ENCODE measurements at regions not wholly inside any gene's neighbourhood (a gene's known extent, or its start where the extent isn't known, plus 50 kb on each side); places are given as distances from the start of the nearest gene placed in this dataset.

DNA sequence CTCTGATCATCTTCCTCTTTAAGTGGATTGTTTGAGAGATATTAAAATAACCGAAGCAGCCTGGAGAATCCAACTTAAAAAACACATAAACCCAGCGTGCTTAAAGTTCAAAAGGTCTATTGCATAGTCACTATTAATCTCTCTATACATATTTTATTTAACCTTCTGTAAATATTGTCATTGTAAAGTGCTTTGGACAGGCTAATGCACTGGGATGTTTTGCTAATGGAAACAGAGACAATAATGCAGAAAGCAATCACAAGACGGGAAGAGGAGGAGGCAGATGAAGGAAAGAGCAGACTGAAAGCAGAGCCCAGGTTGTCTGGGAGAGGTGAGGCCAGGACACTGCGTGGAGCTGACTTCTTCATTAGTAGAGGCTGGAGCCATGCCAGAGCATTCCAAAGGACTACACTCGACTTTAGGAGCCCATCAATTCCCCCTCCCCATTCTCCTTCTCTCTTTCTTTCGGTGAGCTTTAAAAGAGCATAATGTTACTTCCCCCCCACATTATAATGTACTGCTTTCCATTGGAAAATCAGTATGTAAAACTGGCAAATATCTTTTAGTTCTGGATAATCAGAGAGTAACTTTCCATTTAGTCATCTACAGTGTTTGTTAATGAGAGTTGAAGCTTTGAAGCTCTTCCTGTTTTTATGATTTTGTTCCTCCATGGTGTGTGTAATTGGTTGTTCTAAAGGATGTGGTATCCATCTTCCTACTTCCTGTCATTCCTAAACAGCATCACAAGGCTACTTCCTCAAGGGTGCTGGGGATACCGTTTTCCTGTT, 307.3 kb upstream of the MPDZ start:
- peak; percentile 21 for DNase-seq

DNA sequence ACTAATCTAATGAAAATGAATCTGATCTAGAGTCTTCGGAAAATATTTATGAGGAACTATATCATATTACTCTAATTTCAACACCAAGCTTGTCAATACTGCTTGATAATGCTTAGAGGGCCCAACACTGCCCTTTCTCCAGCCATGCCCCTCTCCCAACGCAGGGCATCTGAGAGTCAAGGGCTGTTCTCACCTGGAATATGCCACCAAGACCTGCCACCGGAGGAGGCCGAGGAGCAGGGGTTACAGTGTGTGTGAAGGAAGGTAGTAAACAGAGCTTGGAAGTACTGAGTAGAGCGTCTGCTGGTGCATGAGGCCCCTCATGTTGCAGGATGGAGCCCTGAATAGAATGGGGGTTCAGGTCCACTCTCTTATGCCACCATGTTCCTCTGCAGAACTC, 301.3 kb upstream of the MPDZ start:
- no peak for DNase-seq

DNA sequence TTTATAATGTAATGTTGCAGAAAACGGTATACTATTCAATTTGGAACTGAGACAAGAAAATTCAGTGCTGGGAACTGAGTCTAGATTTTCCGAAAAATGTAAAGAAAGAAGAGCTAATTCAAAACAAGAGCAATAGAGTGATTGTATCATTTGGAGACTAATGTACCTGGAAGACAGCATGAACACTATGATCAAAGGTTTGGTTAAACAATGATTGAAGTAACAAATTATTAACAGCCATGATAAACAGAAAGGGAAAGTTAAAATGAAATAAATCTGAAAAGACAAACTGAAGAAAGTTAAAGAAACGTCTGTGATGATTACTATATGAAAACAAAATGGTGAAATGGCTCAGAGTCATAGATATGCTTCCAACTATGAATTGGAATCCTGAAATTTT, 300.6 kb upstream of the MPDZ start:
- no peak for DNase-seq

DNA sequence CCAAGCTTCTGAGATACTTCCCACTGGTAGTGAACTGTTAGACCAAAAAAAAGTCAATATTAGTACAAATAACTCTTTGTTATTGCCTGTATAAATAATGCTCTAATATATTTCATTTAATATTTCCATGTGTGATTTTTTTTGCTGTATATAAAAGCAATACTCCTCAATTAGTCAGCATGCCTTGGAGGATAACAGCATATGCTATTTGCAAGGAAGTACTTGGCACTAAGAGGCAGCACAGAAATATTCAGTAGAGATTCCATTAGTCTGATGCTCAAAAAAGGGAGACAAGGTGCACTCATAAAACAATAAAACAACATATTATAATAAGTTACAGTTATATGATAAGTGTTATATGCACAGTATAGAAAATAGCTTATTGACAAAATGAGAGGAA, 296.6 kb upstream of the MPDZ start:
- DNase-seq = no peak

DNA sequence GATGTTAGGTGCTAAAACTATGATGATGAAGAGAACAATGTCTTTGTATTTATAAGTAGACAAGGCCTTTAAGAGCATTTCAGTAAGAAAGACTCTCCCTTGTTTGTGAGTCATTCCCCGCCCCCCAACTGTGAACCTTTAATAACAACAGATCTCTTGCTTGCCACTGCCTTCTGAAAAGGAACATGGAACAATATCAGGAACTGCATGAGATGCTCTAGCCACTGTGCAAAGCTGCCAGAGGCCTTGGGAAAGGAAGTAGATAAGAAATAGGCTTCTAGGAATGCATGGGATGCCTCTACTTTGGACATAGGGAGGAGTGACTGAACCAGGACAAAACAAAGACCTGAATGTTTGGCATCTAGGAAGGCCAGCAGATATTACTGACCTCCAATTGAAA, 296.1 kb upstream of the MPDZ start:
- DNase-seq = no peak

DNA sequence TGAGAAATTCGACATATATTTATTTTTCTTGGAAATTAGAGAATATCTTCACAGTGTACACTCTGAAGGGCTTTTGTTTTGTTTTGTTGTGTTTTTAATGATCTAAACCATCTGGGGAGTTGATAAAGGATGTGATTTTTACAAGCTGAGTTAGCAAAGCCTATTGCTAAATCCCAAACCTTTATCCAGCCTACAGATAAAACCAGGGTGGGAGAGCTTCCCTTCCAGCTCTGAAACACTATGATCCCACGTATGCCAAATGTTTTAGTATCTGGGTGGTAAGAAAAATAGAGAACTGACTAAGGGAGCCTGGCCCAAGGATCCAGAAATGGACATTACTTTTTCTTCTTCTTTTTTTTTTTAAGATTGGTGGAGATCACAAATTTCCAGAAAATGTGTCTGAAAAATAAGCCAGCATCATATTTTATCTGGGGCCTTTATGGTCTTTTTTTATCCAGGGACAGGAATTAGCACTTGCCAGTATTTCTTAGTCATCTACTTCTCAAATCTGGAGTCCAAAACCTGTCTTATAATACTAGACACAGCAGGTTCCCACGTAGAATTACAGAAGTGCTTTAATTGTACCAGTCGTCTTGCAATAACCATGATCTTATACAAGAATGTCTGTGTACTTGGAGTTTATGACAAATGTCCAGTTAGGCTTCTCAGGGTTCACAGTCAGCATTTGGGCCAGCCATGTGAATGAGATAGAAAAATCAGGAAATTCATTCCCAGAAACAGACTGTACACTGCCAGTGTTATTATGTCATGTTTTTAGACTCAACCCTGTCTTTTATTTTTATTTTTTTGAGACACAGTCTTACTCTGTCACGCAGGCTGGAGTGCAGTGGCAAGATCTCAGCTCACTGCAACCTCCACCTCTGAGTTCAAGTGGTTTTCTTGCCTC, 290.8 kb upstream of the MPDZ start:
- DNase-seq = no peak

DNA sequence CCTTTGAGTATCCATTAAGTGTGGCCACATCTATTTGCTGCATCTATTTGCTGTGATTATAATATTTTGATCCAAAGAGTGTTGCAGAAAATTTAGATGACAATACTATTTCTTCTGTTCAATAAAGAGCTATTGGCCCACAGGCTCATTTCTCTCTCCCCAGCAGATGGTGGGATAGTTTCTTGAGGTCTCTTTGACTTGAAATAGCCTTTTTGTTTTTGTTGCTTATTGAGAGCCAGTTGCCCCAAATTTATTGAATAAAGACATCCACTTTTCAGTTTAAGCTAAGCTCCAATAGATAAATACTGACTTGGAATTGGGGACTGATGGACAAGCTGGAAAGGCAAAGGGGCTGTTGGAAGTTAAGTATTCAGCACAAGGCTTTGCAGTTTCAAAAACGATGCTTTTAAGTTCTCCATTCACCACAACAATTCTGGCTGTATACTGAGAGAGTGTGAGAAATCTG, 290.1 kb upstream of the MPDZ start:
- no peak for DNase-seq

DNA sequence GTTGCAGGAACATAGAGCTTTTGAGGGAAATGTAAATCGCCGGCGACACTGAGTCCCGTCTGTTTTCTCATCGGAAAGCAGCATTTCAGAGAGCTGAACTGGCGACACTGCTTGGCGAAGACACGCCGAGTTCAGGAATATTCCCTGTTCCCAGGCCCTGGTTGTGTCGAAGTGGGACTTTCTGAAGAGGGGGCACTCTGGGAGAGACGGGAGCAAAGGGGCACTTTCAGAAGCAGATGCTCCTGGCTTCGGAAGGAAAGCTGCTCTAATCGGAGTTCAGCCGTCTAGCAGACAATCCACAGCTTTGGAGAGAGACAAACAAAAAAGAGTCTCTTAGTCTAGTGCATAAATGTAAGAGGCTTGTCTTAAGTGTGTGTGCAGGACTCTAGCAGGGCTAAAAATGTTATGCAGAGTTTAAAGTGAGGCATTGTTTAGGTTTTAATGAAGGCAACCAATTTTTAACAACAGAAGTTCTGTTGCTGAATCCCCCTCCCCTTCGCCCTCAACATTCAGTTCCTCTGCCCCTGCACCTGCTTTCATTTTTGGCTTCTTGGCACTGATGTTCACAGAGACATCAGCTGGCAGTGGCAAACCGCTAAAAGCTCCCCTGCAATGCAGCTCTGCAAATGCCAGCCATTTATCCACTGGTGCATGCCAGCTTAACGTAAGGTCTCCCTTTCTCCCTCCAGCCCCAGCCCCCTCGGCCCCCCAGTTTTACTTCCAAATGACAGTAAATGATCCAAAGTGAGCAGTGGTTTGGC, 289.5 kb upstream of the MPDZ start:
- DNase-seq = no peak

DNA sequence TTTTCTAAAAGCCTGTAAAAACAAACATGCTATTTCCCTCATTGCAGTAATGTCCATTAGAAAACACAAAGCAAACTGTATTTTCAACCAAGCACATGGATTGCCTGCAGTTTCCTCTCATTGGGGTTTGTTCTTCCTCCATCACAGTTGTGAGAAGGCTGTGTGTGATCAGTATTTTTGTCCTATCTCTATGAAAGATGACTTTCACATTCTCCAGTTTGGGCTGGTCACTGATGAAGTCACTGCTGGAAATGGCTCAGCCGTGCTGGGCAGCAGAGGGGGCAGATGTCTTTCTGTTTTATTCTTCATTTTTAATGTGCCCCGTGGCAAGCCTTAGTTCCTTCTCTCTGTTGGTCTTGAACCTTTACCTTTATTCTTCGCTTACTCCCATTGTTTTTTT, 288.9 kb upstream of the MPDZ start:
- no peak for DNase-seq

DNA sequence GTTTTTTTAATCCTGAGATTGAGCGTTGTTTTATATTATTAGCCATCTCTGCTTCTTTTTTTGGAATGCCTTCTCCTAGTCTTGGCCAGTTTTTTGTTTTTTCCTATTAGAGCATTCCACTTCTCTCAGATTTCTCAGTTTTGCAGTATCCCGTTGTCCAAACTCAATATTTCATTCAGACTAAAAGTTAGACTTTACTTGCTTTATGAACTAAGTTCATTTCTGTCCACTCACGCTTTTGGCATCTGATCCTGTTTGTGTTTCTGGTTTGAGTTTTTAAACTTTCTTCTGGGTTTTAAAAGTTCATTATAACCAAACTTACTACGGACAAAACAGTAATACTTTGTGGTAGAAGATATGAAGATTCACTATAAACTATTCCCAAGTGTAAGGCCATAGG, 288.3 kb upstream of the MPDZ start:
- no peak for DNase-seq

DNA sequence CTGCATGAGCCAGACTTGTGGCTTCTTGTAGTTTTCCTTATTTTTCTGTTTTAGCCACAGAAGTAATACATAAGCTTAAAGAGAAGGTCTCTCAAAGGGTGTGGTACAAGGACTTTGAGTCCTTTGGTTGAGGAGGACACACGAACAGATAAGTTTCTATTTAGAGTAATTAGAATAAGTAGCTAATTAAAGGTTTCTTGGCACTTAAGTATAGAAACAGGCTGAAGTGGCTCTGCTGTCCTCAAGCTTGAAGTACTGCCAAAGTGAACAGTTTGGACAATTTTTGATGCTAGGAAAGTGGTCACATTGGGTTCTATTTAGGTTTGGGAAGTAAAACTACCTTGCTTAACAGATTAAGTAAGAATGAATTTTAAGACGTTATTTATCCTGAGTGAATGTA, 278.3 kb upstream of the MPDZ start:
- DNase-seq = no peak

DNA sequence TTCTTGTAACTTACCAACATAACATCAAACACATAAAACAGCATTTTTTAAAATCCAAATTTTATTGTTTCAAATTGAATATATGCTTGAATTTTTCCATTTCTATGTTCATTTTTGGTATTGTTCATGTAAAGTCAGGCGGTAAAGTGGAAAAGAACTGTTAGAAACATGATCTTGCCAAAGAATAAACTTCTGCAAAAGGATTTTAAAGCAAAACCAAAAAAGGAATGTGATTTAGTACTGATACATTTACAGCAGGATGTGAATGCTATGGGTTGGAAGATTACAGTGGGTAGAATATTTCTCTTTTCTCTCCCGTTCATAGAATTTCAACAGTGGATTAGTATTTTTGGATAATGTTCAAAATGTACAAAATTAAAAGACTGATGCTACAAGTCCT, 277.2 kb upstream of the MPDZ start:
- no peak for DNase-seq

DNA sequence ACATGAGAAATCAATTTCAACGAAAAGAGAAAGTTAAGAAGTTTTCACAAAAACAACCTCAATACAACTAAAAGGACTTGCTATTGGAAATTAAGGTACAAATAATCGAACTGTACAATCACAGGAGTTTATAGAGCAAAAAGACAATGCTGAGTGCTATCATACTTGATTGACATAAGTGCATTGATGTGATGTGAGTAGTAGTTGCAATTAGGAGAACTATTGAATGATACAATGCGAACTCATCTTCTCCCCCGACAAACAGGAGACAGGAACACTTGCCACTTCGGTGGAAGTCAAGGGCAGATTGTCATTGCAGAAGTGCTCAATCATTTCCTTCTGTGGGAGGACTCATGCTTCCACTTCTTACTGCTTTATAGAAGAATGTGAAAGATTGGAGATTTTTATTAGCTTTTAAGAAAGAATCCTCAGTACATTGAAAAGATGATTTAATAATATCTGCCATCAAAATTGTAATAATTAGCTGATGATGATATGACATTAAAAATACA, 276.6 kb upstream of the MPDZ start:
- DNase-seq = peak; percentile 6

DNA sequence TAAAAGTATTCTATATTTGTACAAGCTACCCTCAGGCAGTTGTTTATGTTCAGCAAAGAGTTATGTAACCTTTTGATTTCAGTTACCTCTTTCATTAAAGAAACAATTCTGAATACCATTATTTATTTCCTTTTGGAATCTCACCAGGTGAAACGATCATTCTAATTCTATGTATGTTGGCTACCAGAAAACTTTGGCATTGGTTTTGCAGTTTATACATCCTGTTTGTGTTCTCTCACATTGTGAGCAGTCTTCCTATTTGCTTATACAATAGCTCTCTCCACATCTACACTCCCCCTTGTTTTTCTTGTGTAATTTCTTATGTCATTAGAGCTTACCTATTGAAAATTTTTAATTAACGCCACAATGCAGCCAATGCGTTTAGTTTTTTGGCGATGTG, 276.0 kb upstream of the MPDZ start:
- DNase-seq = no peak

DNA sequence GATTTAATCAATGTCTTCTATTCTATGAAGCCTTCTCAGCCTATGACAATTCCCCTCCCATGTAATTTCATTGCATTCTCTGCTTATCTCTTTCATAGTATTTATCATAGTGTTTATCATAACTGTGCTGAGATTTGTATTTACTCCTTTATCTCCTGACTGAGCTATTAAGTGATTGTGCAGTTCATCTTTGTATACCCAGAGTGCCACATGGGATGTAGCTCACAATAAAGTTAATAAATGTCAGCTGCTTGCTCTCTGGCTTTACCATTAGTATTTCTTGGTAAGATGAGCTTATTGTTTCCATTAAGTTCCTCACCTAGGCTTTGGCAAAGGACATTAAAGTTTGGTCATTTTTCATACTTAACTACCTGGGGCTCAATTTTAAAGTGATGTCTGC, 275.1 kb upstream of the MPDZ start:
- DNase-seq = no peak

DNA sequence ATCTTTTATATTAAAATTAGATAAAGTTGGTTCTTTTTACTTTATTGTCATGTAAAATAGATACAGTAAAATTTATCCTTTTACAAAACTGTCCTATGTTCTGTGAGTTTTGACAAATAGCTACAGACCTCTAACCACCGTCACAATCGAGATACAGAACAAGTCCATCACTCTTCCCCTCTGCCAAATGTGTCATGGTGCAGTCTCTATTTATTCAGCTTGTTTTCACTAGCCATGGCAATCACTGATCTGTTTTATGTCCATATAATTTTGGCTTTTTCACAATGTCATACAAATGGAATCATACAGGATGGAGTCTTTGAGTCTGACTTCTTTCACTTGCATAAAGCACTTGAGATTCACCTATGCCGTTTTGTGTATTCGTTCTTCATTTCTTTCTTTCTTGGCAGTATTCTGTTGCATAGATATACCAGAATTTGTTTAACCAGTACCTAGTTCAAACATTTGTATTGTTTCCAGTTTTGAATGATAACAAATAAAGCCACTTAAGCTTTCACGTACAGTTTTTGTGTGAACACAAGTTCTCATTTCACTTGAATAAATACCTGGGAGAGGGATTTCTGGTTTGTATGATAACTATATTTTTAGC, 273.2 kb upstream of the MPDZ start:
- peak; percentile 35 for DNase-seq

DNA sequence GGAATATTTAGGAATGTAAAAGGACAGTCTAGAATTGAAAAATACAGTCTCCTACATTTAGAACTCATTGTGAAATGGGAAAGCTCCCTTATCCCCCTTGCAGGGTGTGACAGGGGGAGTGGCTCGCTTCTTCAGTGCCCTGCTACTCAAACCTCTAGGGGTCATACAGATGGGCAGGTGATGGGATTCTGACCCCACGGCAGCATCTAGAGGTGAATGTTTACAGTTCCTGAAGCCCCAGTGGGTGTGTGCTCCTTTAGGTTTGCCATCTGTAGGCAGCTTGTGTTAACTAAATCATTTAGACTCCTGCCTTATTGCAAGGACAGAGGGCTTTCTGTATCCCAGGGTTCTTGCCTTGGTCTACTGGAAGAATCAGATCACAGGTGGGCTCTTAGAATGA, 271.0 kb upstream of the MPDZ start:
- no peak for DNase-seq

DNA sequence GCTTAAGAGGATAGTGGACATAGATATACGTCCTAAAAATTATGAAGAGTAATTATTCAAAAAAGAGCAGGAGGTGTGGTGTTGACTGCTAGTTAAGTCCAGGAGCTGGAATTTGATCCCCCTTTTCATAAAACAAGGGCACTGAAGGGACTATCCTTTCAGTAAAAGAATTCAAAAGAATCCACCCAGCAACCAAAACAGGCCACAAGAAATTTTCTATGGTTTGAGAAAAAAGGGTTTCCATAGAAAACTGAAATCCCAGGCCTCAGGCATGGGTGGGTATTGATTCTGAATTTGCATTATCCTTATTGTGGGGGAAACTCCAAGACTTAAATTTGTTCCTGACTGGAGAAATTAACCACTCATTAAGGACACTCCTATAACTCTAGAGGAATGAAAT, 269.0 kb upstream of the MPDZ start:
- DNase-seq = no peak

DNA sequence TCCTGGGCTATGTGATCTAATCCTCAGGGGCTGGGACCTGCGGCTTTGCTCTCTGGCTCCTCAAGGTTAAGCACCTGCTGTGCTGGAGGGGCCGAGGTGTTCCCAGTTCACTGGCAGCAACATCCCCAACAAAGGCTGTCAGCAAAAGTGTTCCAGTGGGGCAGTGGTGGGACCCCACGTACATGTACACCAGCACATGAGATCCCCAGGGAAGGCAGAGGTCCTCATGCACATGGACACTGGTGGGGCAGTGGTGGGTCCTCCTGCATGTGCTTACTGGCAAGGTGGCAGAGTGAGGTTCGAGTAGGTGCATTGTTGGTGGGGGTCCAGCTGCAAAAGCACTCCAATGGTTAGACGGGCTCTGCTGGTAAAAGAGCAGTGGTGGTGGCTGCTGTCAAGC, 255.6 kb upstream of the MPDZ start:
- no peak for DNase-seq

DNA sequence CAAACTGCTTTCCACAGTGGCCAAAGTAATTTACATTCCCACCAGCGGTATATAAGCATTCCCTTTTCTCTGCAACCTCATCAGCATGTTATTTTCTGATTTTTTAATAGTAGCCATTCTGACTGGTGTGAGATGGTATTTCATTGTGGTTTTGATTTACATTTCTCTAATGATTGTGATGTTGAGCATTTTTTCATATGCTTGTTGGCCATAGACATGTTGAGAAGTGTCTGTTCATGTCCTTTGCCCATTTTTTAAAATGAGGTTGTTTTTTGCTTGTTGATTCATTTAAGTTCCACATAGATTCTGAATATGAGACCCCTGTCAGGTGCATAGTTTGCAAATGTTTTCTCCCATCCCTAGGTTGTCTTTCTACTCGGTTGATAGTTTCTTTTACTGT, 254.5 kb upstream of the MPDZ start:
- no peak for DNase-seq

DNA sequence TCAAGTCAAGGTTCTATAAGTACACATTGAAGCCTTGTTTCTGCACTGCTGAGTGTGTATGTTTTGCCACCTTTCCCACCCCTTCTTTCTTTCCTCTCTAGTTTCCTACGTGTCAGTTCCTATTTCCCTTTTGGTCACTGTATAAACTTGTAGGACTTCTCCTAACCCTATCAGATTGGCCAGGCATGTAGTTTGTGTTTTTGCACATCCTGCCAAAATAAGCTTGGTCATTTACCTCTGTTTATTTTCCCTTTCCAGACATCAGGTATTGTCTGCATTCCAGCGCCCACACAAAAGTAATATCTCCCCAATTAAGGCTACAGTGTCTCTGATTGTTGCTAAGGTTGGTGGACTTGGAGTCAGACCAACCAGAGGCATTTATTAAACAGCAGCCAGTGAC, 252.9 kb upstream of the MPDZ start:
- no peak for DNase-seq

DNA sequence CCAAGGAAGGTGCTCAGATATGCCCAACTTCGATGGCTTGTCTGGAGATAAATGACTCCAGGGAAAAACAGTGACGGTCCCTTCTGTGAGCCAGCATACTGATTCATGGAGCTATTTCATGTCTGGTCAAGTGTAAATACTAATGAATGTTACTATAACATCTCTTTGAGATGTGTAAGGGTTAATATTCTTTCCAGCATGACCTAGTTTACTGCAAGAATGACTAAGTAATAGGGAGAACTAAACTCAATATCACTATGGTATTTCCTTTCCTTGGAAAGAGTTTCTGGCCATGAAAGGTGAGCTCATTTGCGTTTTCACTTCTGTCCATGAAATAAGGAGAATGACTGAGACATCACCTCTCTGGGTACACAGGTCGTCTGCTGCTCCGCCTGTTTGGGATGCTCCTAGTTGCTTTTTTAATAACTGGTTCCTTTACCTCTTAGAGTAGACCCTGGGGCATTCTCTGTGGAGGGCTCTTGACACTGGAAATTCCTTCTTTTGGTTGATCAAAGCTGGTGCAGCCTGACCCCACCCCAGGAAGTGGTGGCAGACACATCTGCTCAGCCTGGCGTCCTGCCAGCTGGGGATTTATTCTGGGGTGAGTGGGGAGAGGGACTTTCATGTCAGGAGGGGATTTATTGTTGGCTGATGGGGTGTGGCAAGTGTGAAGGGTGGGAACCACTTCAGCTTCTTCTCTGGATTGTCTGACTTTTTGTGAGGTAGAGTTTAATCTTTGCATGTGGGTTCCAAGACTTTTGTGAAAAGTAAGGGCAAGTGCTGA, 250.0 kb upstream of the MPDZ start:
- peak; percentile 34 for DNase-seq

All from NCI-H510A treated with DMSO at 0.1 percent for 48 hours (cell line).